HG02623 (cell line): ENCODE measurements at regions not wholly inside any gene's neighbourhood (a gene's known extent, or its start where the extent isn't known, plus 50 kb on each side); places are given as distances from the start of the nearest gene placed in this dataset.
"Not testable (repeated sequence)": the region's sequence is repeated elsewhere in the genome, so short reads cannot be mapped to it uniquely, and the experiment has no call there.

Experiments used
- ATAC-seq: cut with Tn5 transposase; IDR thresholded peaks from one replicate; pipeline ENCODE4 v1.9.1; 2021; ENCODE audit warnings: moderate library complexity; ENCODE audit not compliant: unreplicated experiment

GRCh38 chr2:207216457-207216856 lies 50.7 kb upstream of the KLF7 start:
- ATAC-seq, result no peak

GRCh38 chr2:207217442-207217841 lies 51.7 kb upstream of the KLF7 start:
- no peak for ATAC-seq

GRCh38 chr2:207219081-207219630 lies 53.4 kb upstream of the KLF7 start:
- ATAC-seq, result no peak

- ATAC-seq, result no peak
Measured at GRCh38 chr2:207219676-207220501, 54.1 kb upstream of the KLF7 start.

- no peak for ATAC-seq
Measured at GRCh38 chr2:207221731-207222130, 56.0 kb upstream of the KLF7 start.

GRCh38 chr2:207223051-207223450 lies 57.3 kb upstream of the KLF7 start:
- peak; percentile 62 for ATAC-seq

- ATAC-seq, result no peak
Measured at GRCh38 chr2:207224381-207224780, 58.6 kb upstream of the KLF7 start.

- no peak for ATAC-seq
Measured at GRCh38 chr2:207224791-207225482, 59.2 kb upstream of the KLF7 start.

- ATAC-seq, result peak; percentile 31
Measured at GRCh38 chr2:207225773-207226172, 60.0 kb upstream of the KLF7 start.

- no peak for ATAC-seq
Measured at GRCh38 chr2:207226243-207226642, 60.5 kb upstream of the KLF7 start.

- ATAC-seq, result no peak
Measured at GRCh38 chr2:207226671-207227061, 60.9 kb upstream of the KLF7 start.

- no peak for ATAC-seq
Measured at GRCh38 chr2:207227062-207227748, 61.5 kb upstream of the KLF7 start.

GRCh38 chr2:207227749-207228145 lies 62.0 kb upstream of the KLF7 start:
- no peak for ATAC-seq

GRCh38 chr2:207228402-207228801 lies 62.7 kb upstream of the KLF7 start:
- no peak for ATAC-seq

- no peak for ATAC-seq
Measured at GRCh38 chr2:207229161-207229560, 63.4 kb upstream of the KLF7 start.

GRCh38 chr2:207230261-207231105 lies 64.7 kb upstream of the KLF7 start:
- ATAC-seq, result no peak

- ATAC-seq, result no peak
Measured at GRCh38 chr2:207231106-207231865, 65.5 kb upstream of the KLF7 start.

- no peak for ATAC-seq
Measured at GRCh38 chr2:207231967-207232366, 66.2 kb upstream of the KLF7 start.

GRCh38 chr2:207233141-207233540 lies 67.4 kb upstream of the KLF7 start:
- ATAC-seq, result not testable (repeated sequence)

GRCh38 chr2:207233731-207234130 lies 68.0 kb upstream of the KLF7 start:
- ATAC-seq, result no peak
